ENCODE measurements at regions not wholly inside any gene's neighbourhood (a gene's known extent, or its start where the extent isn't known, plus 50 kb on each side); places are given as distances from the start of the nearest gene placed in this dataset.

DNA sequence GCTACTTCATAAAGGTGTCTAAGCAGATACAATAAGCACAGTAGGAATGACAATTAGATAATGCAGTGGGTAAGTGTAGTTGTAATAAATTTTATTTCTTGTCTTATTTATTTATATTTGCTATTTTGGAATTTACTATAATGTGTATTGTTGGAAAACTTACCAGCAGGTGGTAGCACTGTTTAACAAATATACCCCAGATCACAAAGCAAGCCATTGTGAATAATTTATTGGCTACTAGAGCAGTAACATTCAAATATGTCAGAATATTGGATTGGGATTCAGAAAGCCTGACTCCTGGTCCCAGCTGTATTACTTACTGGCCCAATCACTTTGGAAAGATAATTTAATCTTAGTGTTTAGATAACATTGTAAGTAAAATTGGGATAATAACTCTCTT, 78.0 kb downstream of the ISOC1 start:
- TF ChIP-seq GATA2 (IDR thresholded peaks at IDR 0.05; ENCODE audit: low read depth, low read length), result no peak
- TF ChIP-seq GATA3 (IDR thresholded peaks at IDR 0.05; ENCODE audit: low read depth, low read length), result no peak

Measured in SH-SY5Y (cell line).